ENCODE measurements at regions not wholly inside any gene's neighbourhood (a gene's known extent, or its start where the extent isn't known, plus 50 kb on each side); places are given as distances from the start of the nearest gene placed in this dataset.

GRCh38 chr3:78076379-78076778, 1036.5 kb downstream of the ROBO2 start:
- TF ChIP-seq CTCF (conservative IDR thresholded peaks at IDR 0.05; ENCODE audit: low read length) (no peak), EZH2phosphoT487 (IDR thresholded peaks at IDR 0.05; ENCODE audit: borderline replicate concordance, low read depth, low read length) (no peak)
